GM08714 (cell line): ENCODE measurements at regions not wholly inside any gene's neighbourhood (a gene's known extent, or its start where the extent isn't known, plus 50 kb on each side); places are given as distances from the start of the nearest gene placed in this dataset.

ENCODE experiments used
- H3K4me3 ChIP-seq: fragments of 200-500 bp; sonication (Bioruptor generic); 2 replicates; pipeline ENCODE4 v1.5.1; 2014; ENCODE audit warnings: mild to moderate bottlenecking, low read length, inconsistent platforms
- ZNF274 ChIP-seq: IDR thresholded peaks from 2 replicates; pipeline ENCODE4 v1.6.1; 2012; ENCODE audit warnings: mild to moderate bottlenecking, low read depth, low read length

DNA sequence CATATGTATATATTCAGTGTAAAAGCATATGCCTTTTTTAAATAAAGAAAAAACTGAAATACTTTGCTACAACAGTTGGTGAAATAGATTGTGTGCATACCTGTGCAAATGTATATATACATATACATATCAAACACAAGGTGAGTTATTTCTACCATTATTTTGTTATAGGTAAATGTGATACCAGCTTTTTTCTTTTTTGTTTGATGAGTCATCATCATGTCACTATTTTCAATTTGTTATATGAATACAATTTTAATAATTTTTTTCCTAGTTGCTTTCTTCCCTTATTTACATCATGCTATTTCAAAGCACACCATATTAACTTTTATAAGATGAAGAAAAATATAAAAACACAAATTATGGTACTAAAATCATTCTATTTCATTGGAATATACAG lies 87.0 kb upstream of the STK17B start:
- no peak overlapping the region for H3K4me3 ChIP-seq
- TF ChIP-seq ZNF274, result no peak

GRCh38 chr2:196259507-196260481 lies 88.4 kb upstream of the STK17B start:
- H3K4me3 ChIP-seq, result no peak overlapping the region

GRCh38 chr2:196260546-196260945 lies 89.2 kb upstream of the STK17B start:
- TF ChIP-seq ZNF274, result no peak
- H3K4me3 ChIP-seq, result no peak overlapping the region

More at GRCh38 chr2:196259507-196260481, 88.4 kb upstream of the STK17B start:
- no peak for TF ChIP-seq ZNF274

DNA sequence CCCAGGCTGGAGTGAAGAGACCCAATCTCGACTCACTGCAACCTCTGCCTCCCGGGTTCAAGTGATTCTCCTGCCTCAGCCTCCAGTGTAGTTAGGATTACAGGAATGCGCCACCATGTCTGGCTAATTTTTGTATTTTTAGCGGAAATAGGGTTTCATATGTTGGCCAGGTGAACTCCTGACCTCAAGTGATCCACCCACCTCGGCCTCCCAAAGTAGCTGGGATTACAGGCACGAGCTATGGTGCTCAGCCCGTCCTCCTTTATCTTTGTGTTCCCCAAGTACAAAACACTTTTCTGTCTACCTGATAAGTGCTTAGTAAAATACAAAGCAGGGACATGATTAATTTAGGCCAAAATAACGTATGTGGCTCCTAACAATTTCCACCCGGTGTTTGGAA lies 91.2 kb upstream of the STK17B start:
- TF ChIP-seq ZNF274, result no peak
- no peak overlapping the region; the same call in 1 of the 2 replicates for H3K4me3 ChIP-seq

GRCh38 chr2:196263181-196263747 lies 91.9 kb upstream of the STK17B start:
- peak overlapping the region; percentile 43; the same call in 1 of the 2 replicates for H3K4me3 ChIP-seq
- TF ChIP-seq ZNF274, result no peak

- TF ChIP-seq ZNF274, result no peak
- H3K4me3 ChIP-seq, result no peak overlapping the region
Observed at GRCh38 chr2:196266351-196266750, 95.0 kb upstream of the STK17B start.

GRCh38 chr2:196266855-196267254 lies 95.5 kb upstream of the STK17B start:
- H3K4me3 ChIP-seq, result no peak overlapping the region
- no peak for TF ChIP-seq ZNF274

DNA sequence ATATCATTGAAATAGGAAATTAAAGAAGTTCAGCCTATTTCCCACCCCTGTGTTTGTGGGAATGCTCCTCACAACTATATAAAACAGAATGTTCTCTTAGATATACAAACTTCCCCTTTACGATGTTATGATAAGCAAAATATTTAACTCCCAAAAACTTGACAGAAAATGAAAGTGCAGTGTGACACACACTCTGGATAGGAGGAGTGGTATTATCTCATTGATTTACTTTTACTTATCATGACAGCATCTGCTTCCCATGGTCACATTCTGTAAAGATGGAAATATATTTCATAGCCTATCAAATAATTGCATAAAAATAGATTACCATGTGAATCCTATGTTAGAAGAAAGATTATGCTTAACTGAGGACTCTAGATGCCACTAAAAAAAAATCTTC lies 96.6 kb upstream of the STK17B start:
- H3K4me3 ChIP-seq, result no peak overlapping the region
- no peak for TF ChIP-seq ZNF274

GRCh38 chr2:196268538-196269338 lies 97.4 kb upstream of the STK17B start:
- no peak for TF ChIP-seq ZNF274
- H3K4me3 ChIP-seq, result no peak overlapping the region

GRCh38 chr2:196271795-196272194 lies 100.4 kb upstream of the STK17B start:
- no peak for TF ChIP-seq ZNF274

GRCh38 chr2:196274387-196274809 lies 103.0 kb upstream of the STK17B start:
- no peak for TF ChIP-seq ZNF274
- H3K4me3 ChIP-seq, result no peak overlapping the region

More at GRCh38 chr2:196271795-196272194, 100.4 kb upstream of the STK17B start:
- H3K4me3 ChIP-seq, result no peak overlapping the region

- no peak for TF ChIP-seq ZNF274
- H3K4me3 ChIP-seq, result peak overlapping the region; percentile 10; the same call in 1 of the 2 replicates
Observed at GRCh38 chr2:196275646-196276352, 104.4 kb upstream of the STK17B start.

GRCh38 chr2:196276421-196276820 lies 105.0 kb upstream of the STK17B start:
- H3K4me3 ChIP-seq, result no peak overlapping the region
- TF ChIP-seq ZNF274, result no peak

DNA sequence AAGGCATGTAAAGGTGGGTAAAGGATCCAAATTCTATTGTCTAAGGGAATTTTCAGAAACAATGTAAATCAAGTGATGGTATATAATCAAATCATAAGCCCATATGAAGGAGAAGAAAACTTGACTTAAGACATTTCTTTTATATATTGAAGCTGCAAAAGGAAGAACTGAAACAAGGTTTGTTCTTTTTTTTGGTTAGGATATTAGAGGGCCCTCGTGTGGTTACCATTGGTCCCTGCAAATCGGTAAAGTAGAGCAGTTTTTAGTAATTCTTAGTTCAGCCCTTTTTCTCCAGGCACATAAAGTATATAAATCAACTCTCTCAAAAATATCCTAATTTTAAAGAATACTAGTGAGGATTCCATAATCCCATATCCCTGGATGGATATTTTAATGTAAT lies 105.6 kb upstream of the STK17B start:
- TF ChIP-seq ZNF274, result no peak
- H3K4me3 ChIP-seq, result no peak overlapping the region
